GM18951 (cell line): ENCODE measurements at regions not wholly inside any gene's neighbourhood (a gene's known extent, or its start where the extent isn't known, plus 50 kb on each side); places are given as distances from the start of the nearest gene placed in this dataset.

Source experiments
- POLR2A ChIP-seq: IDR thresholded peaks from 4 replicates; pipeline ENCODE4 v1.6.1; 2011; ENCODE audit warnings: mild to moderate bottlenecking; ENCODE audit not compliant: insufficient read length, insufficient read depth; ENCODE audit errors: extremely low read depth
- in situ Hi-C: fragments of 300-500 bp; cut with MboI; formaldehyde crosslinking; loops from one replicate; pipeline ENCODE4 v1.12.0; 2022; ENCODE audit warnings: low sequenced_read_pairs, mixed read lengths, inconsistent platforms; ENCODE audit not compliant: unreplicated experiment

DNA sequence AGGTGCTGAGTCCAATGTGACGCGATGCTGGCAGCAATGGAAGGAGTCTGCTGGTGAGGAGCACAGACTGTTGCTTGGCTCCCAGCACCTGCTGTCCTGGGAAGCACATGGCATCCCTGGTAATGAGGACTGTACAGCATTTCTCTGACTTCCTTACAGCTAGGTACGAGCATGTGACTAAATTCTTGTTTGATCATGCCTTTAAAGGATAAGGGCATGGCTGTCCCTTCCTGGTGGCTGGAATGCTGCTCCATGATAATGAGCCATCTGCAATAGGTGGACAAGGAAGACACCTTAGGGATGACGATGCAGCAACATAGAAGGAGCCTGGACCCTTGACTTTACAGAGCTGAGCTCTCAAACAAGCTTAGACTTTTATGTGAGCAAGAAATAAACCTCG, 278.0 kb upstream of the SPRED2 start:
- in situ Hi-C loops, result no loop called here
- TF ChIP-seq POLR2A, result no peak

DNA sequence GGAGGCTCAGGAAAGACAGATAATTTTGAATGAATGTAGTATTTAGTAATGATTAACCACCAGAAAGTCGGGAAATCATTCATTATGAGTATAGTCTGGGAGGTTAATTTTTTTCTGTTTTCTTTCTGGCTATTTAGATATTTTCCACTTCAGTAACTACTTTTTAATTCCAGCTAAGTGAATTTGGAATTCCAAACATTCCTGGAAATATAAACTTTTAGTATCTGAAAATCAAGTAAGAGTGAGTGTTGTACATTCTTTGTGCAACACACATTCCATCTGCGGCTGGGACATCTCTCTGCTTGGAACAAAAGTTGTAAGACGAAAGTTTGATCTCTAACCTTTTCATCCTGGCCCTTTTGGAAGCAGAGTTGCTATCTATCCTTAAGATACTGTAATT, 275.7 kb upstream of the SPRED2 start:
- in situ Hi-C loops, result no loop called here
- TF ChIP-seq POLR2A, result no peak

DNA sequence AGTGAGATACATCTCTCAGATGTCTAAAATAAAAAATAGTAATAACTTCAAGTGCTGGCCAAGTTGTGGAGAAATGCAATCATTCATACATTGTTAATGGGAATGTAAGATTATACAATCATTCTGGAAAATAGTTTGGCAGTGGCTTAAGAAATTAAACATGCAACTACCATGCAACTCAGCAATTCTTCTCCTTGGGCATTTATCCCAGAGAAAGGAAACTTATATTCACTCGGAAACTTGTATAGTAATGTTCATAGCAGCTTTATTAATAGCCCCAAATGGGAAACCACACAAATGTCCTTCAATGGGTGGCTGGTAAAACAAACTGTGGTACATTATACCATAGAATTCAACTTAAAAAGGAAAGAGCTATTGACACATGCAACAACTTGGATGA, 274.0 kb upstream of the SPRED2 start:
- no peak for TF ChIP-seq POLR2A
- in situ Hi-C loops, result no loop called here

DNA sequence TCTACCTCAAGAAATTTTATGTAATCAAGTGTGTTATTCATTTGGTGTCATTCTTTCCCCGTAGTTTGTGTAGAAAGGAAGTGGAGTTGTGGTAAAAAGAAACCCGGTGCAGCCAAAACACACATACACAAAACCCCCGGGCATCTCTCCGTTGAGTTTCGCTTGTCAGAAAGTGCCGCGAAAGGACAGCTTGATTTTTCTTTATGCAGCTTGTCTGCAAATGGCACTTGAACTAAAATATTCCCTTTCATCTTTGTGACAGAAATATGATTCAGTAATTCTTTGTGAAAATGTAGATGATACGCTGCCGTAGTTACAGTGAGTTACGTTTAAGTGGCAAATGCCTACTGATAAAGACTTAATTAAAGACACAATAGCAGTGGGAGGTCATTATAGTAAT, 268.8 kb upstream of the SPRED2 start:
- in situ Hi-C loops, result no loop called here
- no peak for TF ChIP-seq POLR2A

DNA sequence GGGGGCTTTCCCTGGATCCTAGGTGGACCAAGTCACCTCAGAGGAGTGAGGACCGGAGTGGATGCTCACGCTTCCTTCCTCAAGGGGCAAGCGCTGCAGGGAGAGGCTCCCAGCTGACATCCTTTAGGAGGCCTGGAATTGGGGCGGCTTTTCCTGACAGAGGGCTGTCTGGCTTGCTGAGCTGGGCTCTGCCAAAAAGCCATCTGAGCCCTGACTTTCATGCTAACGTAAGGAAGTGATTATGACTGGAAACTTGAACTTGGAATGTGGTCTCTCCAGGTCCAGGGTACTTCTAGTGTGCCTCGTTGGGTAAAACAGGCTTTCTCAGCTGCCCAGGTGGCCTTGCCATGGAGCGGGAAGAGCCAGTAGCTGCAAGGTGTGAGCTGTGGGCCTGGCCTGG, 268.3 kb upstream of the SPRED2 start:
- in situ Hi-C loops, result no loop called here
- TF ChIP-seq POLR2A, result no peak

DNA sequence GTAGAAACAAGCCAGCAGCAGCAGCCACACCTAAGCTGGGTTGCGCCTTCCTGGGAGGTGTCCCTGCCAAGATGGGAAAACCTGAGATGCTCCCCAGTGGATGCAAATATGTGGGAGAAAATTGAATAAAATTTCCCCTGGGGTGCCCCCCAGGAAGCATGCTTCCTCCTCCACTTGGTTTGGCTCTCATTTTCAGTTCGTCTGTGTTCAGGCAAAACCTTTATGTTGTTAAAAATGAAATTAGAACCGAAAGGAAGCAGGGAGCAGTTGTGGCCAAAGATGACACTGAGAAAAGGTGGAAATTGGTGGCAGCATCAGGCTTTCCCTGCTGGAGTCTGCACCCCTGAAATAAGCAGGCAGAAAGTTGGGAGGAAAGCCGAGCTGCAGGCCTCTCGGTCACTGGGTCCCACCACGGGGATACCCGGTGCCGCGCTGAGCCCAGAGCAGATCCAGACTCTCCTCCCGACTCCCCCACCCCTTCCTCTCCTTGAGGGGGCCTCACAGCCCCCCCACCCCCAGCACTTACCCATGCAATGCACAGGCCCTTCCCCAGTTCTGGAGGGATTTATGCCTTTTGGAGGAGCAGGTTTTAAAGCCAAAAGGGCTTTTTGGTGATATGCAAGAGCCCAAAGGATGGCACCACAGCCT, 267.7 kb upstream of the SPRED2 start:
- TF ChIP-seq POLR2A, result no peak
- in situ Hi-C loops, result no loop called here

DNA sequence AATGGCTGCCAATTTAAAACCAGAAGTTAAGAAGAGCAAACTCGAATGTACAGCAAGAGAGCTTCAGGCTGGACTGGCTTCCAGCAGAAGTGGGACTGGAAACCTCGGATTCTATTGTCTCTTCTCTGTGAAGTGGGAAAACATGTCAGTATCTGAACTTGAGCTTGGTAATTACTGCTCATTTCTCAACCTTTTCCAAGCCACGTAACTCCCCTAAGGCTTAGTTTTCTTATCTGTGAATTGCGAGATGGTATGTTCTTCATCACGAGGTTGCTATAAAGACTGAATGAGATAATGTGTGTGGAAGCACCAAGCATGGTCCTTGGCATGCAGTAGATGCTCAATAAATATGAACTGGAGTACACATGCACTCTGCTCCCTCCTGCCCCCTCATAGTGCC, 259.4 kb upstream of the SPRED2 start:
- TF ChIP-seq POLR2A, result no peak

DNA sequence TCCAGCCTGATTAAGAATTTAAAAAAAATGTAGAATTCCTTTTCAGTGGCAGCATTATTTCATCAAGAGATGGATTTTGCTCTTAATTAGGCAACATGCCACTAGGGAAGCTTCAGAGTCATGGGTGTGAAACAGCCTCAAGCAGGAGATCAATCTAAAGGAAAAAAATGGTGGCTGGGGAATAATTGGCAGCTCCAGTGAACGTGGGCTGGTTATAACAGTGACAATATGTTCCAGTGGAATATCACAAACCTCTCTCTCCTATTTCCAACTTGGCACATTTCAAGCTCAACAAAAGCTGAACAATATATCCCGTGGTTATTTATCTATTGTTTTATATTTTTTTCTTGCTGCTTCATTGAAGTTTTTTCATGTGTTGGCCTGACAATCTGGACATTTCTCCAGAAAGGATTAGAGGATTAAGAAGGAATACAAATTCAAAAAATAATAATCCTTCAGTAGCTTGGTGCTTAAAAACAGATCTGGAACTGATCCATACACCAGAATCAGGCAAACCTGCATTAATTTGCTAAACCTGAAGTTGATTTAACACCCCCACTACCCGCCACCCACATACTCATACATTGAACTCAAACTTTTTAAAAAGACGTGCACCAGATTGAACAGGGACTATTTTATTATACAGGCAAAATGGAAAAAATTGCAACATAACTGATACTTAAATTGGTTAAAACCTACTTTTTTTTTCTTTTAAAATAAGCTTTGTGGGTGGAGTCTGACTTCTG, 255.9 kb upstream of the SPRED2 start:
- TF ChIP-seq POLR2A, result no peak
- in situ Hi-C loops, result no loop called here

More for the DNA sequence above, 259.4 kb upstream of the SPRED2 start:
- in situ Hi-C loops, result no loop called here

DNA sequence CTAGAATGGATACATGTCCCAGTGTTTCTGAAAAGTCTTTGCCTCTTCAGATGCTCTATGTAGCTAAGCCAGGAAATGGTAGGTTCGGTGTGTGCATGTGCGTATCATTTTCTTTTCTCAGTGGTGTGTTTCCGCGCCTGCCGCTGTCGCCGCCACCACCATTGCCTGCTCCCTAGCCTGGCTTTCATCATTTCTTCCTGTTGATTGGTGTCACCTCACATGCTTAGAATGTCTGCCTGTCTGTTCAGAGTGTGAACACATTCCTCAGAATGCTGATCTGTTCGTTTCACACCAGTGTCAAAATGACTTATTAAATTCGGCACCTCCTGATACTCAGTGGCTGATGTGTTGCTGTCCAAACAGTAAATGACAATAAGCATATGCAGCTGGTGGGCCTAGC, 255.2 kb upstream of the SPRED2 start:
- in situ Hi-C loops, result no loop called here
- no peak for TF ChIP-seq POLR2A

DNA sequence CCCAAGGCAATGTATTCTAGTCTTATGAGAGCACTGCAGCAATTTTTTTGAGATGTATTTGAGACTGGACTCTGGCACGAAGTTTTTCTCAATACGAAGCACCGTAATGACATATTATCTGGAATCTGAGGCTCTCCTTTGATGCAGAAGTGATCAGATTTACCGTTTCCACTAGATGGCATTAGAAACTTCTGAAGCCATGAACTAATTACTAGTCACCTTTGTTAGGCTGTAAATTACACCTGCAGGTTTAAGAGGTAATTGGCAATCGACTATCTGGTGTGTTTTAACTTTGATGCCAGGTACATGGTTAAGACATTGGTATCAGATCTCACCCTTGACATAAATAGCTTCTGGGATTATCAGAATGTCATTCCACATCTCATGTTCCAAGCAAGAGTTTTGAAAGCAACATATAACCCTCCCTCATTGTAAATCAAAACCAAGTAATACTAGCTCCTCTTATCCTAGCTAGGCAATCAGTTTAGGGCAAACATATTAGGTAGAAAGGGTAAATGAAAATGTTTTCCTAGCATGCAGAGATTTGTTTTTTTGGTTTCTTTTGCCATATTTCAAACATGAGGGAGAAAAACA, 254.6 kb upstream of the SPRED2 start:
- in situ Hi-C loops, result no loop called here
- no peak for TF ChIP-seq POLR2A

DNA sequence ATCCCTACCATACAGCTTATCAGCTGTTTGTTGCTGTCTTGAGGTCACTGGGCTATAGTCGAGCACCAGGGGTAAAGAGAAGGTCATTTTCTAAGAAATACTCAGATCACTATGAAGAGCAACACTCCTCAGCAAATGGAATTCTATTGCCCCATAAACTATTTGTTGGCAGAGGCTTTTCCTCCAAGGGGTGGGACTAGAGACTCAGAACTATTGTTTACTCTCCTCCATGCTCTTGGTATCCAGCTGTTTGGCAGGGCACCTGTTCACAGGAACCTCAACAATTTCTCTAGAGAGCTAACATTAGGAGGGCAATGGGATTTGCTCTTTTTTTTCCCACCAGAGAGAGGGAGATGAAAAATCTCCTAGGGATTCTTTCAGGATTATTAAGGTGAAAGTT, 249.1 kb upstream of the SPRED2 start:
- in situ Hi-C loops, result no loop called here
- TF ChIP-seq POLR2A, result no peak

DNA sequence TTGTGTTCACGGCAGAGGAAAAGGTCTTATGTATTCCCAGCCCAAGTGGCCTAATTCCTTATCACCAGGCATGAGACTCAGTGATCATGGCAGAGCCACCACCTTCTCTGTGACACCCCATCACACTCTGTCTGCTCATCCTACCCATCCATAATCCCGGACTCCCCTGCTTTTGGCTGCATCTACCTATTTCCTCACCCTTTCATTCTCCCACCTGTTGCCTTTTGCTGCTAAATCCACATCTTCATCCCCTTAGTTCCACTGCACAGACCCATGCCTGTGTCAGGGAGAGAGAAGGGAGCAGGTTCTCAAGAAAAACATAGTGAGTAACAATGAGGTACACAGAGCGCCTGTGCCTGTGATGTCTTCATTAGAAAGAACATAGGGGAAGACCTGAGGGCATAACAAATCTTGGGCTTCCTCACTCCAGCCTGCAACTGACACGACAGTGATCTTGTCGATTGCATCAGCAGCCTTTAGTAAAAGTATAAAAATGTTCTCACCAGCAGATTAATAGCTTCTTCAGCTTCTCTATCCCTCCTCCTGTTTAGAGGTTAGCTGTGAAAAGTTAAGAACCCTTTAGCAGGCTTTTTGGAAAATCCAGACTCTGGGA, 246.5 kb upstream of the SPRED2 start:
- TF ChIP-seq POLR2A, result no peak
- in situ Hi-C loops, result no loop called here

DNA sequence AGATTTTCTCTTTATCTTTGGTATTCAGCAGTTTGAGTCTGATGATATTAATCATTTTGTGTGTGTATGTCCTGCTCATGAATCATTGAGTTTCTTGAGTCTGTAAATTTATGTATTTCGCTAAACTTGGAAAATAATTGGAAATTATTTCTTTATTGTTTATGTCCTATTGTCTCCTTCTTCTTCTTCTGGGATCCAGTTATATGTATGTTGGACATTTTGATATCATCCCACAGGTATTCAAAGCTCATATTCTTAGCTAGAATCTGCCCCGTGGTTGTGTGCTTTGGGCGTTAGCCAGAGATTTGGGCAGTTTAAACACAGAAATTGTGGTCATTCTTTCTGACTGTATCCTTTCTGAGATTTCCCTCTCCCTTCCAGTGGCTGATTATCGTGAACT, 243.0 kb upstream of the SPRED2 start:
- no peak for TF ChIP-seq POLR2A
- in situ Hi-C loops, result no loop called here

DNA sequence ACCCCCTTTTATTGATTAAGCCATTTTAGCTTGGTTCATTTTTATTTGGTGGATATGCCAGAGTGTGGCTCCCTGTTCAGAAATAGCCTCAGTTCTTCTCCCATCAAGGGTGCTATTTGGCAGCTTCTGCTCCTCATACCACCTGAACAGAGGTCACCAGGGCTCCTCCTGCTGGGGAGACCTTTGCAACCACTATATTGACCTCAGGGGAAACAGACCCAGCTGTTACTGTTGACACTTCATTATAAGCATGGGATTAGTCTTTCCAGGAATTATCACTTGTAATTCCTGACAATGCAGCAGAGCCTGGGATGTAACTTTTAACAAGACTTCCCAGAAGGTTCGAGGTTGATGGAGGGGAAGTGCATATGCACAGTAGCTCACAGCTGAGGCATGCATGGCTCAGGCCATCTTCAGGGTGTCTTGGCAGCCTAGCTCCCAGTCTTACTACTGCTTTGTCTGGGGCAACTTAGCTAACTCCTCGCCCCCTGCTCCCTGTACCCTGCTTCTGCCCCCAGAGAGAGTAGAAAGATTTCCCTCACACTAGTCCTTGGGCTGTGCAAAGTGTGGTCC, 239.4 kb upstream of the SPRED2 start:
- in situ Hi-C loops, result no loop called here
- no peak for TF ChIP-seq POLR2A

DNA sequence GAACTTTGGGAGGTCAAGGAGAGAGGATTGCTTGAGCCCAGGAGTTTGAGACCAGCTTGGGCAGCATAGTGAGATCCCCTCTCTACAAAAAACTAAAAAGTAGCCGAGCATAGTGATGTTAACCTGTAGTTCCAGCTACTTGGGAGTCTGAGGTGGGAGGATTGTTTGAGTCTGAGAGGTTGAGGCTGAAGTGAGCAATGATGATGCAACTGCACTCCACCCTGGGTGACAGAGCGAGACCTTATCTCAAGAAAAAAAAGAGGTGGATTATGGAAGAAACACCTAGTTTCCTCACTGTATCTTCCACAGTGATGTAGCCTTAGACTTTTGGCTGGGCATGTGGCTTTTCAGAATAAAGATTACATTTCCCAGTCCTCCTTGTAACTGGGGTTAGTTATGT, 237.2 kb upstream of the SPRED2 start:
- in situ Hi-C loops, result no loop called here
- TF ChIP-seq POLR2A, result no peak
